Islet precursor cell (in vitro differentiated cells): ENCODE measurements at regions not wholly inside any gene's neighbourhood (a gene's known extent, or its start where the extent isn't known, plus 50 kb on each side); places are given as distances from the start of the nearest gene placed in this dataset.
"Not testable (repeated sequence)": the region's sequence is repeated elsewhere in the genome, so short reads cannot be mapped to it uniquely, and the experiment has no call there.

Source experiments
- DNase-seq: peaks from one replicate; pipeline ENCODE4 v3.0.0-alpha.2; 2018

DNA sequence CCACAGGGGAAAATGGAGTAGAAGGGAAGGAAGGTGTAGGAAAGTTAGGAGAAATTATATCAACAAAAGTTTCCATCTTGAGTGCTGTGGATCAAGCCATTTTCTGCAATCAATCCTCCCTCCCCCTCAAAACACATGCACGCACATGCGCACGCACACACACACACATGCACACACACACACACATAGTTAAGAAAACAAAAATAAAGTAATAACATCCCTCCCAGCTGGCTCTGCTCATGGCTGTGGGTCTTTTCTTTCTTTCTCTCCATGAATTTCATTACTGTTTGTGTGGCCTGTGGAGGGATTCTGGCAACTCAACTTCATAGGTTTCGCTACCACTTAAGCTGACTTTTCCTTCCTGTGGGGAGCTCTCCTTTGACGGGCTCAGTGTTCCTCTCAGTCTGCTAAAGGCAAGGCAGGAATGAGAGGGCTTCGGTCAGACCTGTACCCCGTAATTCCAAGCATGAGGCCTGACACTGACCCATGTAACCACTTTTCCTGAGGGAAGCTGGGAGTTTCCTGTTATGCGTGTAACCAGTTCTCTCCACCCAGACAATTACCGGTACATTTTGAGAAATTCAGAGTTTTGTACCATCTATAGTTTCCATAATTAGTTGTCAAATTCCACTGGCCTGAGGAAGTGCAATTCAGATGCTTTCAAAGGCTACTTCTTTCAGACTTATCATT lies 79.8 kb downstream of the ZNF92 start:
- DNase-seq, result no peak

- DNase-seq, result no peak
Observed at GRCh38 chr7:65454469-65454868, 80.8 kb downstream of the ZNF92 start.

DNA sequence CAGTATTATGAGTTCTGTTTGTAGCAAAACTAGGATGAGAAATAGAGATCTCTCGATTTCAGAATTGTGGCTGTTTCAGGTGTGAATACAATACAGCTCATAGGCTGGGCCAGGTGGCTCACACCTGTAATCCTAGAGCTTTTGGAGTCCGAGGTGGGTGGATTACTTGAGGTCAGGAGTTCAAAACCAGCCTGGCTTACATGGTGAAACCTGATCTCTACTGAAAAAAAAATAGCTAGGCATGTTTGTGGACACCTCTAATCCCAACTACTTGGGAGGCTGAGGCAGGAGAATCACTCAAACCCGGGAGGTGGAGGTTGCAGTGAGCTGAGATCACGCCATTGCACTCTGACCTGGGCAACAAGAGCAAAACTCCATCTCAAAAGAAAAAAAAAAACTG lies 81.4 kb downstream of the ZNF92 start:
- DNase-seq, result not testable (repeated sequence)

GRCh38 chr7:65457705-65458104 lies 84.0 kb downstream of the ZNF92 start:
- no peak for DNase-seq

GRCh38 chr7:65459438-65459837 lies 85.8 kb downstream of the ZNF92 start:
- DNase-seq, result no peak

DNA sequence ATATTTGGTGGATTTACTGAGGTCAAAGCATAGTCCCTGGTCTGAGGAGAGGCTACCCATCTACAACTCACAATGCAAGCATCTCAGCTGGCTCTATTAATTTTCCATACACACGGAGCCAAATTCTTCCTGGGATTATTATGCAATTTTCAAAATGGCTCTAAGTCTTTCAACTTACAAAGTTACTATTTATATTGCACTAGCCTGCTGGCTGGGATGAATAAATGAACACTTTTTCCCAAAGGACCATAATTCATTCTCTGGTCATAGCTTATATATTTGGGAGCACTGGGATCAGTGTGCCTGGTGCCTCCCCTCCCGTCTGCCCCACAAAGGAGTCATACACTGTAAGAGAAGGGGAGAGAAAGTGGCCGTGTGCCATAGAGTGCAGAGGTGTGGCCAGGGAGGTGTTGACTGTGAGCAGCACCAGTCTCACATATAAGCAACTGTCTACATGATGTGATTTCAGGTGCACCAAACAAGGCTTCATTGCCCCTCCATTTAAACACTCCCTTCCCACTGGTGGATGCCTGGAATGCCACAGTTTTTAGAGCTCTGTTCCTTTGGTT lies 88.6 kb downstream of the ZNF92 start:
- no peak for DNase-seq

DNA sequence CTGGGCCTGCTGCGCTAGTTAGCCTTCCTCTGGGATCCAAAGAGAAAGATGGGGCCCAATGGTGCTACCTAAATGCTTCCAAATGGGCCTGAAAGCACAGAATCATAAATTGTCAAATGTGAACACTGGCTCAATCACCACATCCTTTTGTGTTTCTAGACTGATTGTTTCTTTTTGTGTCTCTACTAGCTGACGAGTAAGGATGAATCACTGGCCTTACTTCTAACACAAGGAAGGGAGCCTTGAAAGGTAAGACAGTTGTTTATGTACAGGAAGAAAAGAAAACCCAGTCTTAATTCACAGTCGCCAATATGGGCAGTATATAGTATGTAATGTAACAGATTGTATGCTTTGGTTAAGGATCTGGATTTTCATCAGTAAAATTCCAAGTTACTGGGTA lies 89.5 kb downstream of the ZNF92 start:
- DNase-seq, result no peak

DNA sequence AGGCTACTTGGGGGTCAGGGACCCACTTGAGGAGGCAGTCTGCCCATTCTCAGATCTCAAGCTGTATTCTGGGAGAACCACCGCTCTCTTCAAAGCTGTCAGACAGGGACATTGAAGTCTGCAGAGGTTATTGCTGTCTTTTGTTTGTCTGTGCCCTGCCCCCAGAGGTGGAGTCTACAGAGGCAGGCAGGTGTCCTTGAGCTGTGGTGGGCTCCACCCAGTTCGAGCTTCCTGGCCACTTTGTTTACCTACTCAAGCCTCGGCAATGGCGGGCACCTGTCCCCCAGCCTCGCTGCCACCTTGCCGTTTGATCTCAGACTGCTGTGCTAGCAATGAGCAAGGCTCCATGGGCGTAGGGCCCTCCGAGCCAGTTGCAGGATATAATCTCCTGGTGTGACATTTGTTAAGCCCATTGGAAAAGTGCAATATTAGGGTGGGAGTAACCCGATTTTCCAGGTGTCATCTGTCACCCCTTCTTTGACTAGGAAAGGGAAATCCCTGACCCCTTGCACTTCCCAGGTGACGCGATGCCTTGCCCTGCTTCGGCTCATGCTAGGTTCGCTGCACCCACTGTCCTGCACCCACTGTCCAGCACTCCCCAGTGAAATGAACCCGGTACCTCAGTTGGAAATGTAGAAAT lies 96.4 kb downstream of the ZNF92 start:
- not testable (repeated sequence) for DNase-seq

DNA sequence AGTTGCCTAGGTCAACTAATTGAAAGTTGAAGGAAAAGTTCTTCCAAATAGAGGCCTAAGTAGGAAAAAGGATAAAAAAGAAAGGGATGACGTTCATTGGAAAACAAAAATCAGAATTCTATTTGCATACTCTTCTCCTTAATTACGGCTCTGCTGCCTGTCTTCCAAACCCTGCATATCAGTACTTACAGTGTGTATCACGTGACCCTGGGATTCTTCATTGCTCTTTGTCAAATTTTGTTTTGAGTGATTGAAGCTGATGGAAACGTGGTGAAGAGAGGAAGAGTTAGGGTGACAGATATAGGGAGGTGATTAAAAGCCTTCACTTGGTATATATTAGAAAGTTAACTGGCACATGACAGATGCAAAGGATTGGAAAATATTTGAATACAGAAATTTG lies 97.9 kb downstream of the ZNF92 start:
- DNase-seq, result no peak

DNA sequence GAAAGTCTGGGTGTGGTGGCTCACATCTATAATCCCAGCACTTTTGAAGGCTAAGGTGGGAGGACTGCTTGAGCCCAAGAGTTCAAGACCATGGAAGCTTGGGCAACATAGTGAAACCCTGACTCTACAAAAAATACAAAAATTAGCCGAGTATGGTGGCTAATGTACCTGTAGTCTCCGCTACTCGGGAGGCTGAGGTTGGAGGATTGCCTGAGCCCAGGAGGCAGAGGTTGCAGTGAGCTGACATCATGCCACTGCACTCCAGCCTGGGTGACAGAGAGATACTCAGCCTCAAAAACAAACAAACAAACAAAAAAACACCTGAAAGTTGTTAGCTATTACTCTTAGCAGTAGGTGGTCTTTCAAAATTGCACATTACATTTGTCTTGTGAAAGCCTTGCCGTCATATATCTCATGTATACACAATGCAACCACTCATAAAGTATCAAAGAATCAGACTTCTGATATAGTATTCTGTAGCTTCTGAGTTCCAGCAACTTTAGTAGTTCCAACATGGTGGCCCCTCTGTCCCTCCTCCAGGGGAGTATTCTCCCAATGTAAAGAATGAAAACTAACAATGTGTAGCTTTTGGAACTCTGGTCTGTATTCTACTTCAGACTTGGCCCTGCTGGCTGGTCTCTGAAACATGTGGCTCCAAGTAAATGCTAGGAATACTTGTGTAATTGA lies 101.5 kb downstream of the ZNF92 start:
- no peak for DNase-seq

GRCh38 chr7:65475734-65476319 lies 102.2 kb downstream of the ZNF92 start:
- DNase-seq, result peak; percentile 71

GRCh38 chr7:65477326-65477725 lies 103.7 kb downstream of the ZNF92 start:
- DNase-seq, result peak; percentile 65

GRCh38 chr7:65489260-65489767 lies 115.7 kb downstream of the ZNF92 start:
- no peak for DNase-seq

DNA sequence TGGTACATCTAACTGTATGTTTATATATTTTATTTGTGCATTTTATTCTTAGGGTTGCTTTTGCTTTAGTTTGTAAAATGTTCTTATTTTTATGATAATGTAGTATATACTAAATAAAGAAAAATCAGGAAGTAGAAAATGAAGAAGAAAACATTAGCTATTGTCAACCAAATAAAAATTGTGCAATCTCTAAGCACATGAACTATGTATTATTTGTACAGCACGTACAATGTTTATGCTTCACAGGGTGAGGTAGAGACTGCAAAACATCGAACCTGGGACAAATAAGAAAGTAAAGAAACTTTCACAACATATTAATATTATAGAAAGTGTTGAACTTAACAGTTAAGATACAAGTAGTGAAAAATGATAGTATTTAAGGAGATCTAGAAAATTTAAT lies 123.0 kb downstream of the ZNF92 start:
- DNase-seq, result not testable (repeated sequence)

DNA sequence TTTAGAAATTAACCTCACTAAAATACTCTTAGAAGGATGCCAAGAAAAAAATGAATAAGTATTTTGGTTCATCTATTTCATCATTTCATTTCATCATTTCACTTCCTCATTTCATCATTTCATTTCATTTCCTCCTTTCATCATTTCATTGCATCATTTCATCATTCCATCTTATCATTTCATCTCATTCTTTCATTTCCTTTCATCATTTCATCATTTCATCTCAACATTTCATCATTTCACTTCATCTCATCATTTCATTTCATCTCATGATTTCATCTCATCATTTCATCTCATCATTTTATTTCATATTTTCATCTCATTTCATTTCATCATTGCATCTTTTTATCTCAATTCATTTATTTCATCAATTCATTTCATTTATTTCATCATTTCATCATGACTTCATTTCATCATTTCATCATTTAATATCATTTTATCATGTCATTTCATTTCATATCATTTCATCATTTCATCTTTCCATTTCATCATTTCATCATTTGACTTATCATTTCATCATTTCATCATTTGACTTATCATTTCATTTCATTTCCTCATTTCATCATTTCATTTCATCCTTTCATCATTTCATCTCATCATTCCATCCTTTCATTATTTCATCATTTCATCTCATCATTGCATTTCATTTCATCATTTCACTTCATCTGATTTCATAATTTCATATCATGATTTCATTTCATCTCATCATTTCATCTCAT lies 129.9 kb downstream of the ZNF92 start:
- no peak for DNase-seq

- DNase-seq, result not testable (repeated sequence)
Observed at GRCh38 chr7:65504504-65505319, 131.1 kb downstream of the ZNF92 start.

DNA sequence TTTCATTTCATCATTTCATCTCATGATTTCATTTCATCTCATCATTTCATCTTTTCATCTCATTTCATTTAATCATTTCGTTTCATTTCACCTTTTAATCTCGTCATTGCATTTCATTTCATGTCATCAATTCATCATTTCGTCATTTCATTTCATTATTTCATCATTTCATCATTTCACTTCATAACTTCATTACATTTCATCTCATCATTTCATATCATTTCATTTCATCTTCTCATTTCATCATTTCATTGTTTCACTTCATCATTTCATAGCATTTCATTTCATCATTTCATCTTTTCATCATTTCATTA lies 131.6 kb downstream of the ZNF92 start:
- not testable (repeated sequence) for DNase-seq

- peak; percentile 32 for DNase-seq
Observed at GRCh38 chr7:65508581-65509367, 135.1 kb downstream of the ZNF92 start.

- DNase-seq, result peak; percentile 43
Observed at GRCh38 chr7:65509368-65510186, 135.9 kb downstream of the ZNF92 start.

DNA sequence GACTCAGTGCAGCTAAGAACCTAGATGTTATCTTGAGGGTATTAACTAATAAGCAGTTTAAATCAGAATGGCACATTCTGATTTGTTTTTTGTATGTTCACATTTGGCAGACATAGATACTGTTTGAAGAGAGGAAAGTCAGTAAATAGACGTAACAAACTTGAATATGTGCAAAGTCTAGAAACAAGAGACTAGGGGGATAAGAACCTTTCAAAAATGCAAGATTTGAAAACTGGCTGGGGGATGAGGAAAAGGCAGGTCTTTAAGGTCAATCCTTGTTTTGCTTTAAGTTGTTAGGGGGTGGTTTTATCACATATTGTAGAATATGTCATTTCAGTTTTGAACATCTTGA lies 136.5 kb downstream of the ZNF92 start:
- not testable (repeated sequence) for DNase-seq
